GM18502 (cell line): ENCODE measurements at regions not wholly inside any gene's neighbourhood (a gene's known extent, or its start where the extent isn't known, plus 50 kb on each side); places are given as distances from the start of the nearest gene placed in this dataset.

Experiments
- ATAC-seq: cut with Tn5 transposase; IDR thresholded peaks from one replicate; pipeline ENCODE4 v1.9.1; 2021; ENCODE audit warnings: mild to moderate bottlenecking; ENCODE audit not compliant: unreplicated experiment, poor library complexity

- no peak for ATAC-seq
Observed at GRCh38 chr3:150079029-150079739, 108.5 kb upstream of the PFN2 start.

- no peak for ATAC-seq
Observed at GRCh38 chr3:150077581-150078247, 107.0 kb upstream of the PFN2 start.

GRCh38 chr3:150077107-150077506 is 106.4 kb upstream of the PFN2 start:
- no peak for ATAC-seq

- ATAC-seq, result no peak
Observed at GRCh38 chr3:150076443-150076842, 105.7 kb upstream of the PFN2 start.

- ATAC-seq, result no peak
Observed at GRCh38 chr3:150075417-150075865, 104.7 kb upstream of the PFN2 start.

GRCh38 chr3:150074697-150075416 is 104.2 kb upstream of the PFN2 start:
- peak; percentile 75 for ATAC-seq

- ATAC-seq, result peak; percentile 77
Observed at GRCh38 chr3:150074277-150074676, 103.6 kb upstream of the PFN2 start.

GRCh38 chr3:150073513-150073912 is 102.8 kb upstream of the PFN2 start:
- no peak for ATAC-seq

- ATAC-seq, result no peak
Observed at GRCh38 chr3:150073031-150073430, 102.3 kb upstream of the PFN2 start.

GRCh38 chr3:150072576-150072975 is 101.9 kb upstream of the PFN2 start:
- no peak for ATAC-seq

- no peak for ATAC-seq
Observed at GRCh38 chr3:150070271-150070670, 99.6 kb upstream of the PFN2 start.

- no peak for ATAC-seq
Observed at GRCh38 chr3:150069633-150070032, 98.9 kb upstream of the PFN2 start.

- ATAC-seq, result no peak
Observed at GRCh38 chr3:150069154-150069527, 98.4 kb upstream of the PFN2 start.

GRCh38 chr3:150068440-150069153 is 97.9 kb upstream of the PFN2 start:
- no peak for ATAC-seq

GRCh38 chr3:150067561-150067960 is 96.9 kb upstream of the PFN2 start:
- no peak for ATAC-seq

- no peak for ATAC-seq
Observed at GRCh38 chr3:150064971-150065370, 94.3 kb upstream of the PFN2 start.

GRCh38 chr3:150063237-150063636 is 92.5 kb upstream of the PFN2 start:
- no peak for ATAC-seq

- ATAC-seq, result no peak
Observed at GRCh38 chr3:150062492-150062891, 91.8 kb upstream of the PFN2 start.

- ATAC-seq, result no peak
Observed at GRCh38 chr3:150061288-150062024, 90.8 kb upstream of the PFN2 start.

- no peak for ATAC-seq
Observed at GRCh38 chr3:150059729-150060128, 89.0 kb upstream of the PFN2 start.
